Liver (tissue), 7 donors: ENCODE measurements at regions not wholly inside any gene's neighbourhood (a gene's known extent, or its start where the extent isn't known, plus 50 kb on each side); places are given as distances from the start of the nearest gene placed in this dataset.

Experiments
- DNase-seq: peaks from one replicate; pipeline ENCODE4 v3.0.0-alpha.2; 2017; ENCODE audit warnings: low spot score
- H3K27ac ChIP-seq, 2 donors: one replicate each; pipeline ENCODE4 v1.7.0; 2013; ENCODE audit warnings: inconsistent platforms in 2 of 2, low read length in 2 of 2, control low read depth in 1 of 2, low read depth in 1 of 2, mild to moderate bottlenecking in 1 of 2
- H3K27me3 ChIP-seq, 4 donors: one replicate each; pipeline versions ENCODE4 v1.6.1 to v1.7.0; 2013; ENCODE audit warnings: low read length in 3 of 4, inconsistent platforms in 1 of 4, mild to moderate bottlenecking in 1 of 4, moderate library complexity in 1 of 4; ENCODE audit not compliant: control insufficient read depth in 4 of 4, insufficient read depth in 4 of 4
- H3K36me3 ChIP-seq, 4 donors: one replicate each; pipeline versions ENCODE4 v1.6.1 to v1.7.0; 2013; ENCODE audit warnings: low read length in 3 of 4, mild to moderate bottlenecking in 3 of 4, low read depth in 1 of 4, moderate library complexity in 1 of 4; ENCODE audit not compliant: control insufficient read depth in 4 of 4, insufficient read depth in 3 of 4
- H3K4me1 ChIP-seq, 4 donors: one replicate each; pipeline versions ENCODE4 v1.6.1 to v1.7.0; 2013; ENCODE audit warnings: low read length in 3 of 4, mild to moderate bottlenecking in 3 of 4, moderate library complexity in 1 of 4; ENCODE audit not compliant: control insufficient read depth in 4 of 4, insufficient read depth in 4 of 4
- H3K4me3 ChIP-seq, 3 donors: one replicate each; pipeline versions ENCODE4 v1.6.1 to v1.7.0; 2013; ENCODE audit warnings: low read length in 3 of 3, control low read depth in 1 of 3, low read depth in 1 of 3, mild to moderate bottlenecking in 1 of 3
- H3K9ac ChIP-seq, 2 donors: one replicate each; pipeline ENCODE4 v1.7.0; 2013; ENCODE audit warnings: low read length in 2 of 2, mild to moderate bottlenecking in 2 of 2, moderate library complexity in 2 of 2, control low read depth in 1 of 2, low read depth in 1 of 2
- H3K9me3 ChIP-seq, 4 donors: one replicate each; pipeline versions ENCODE4 v1.6.1 to v1.7.0; 2013; ENCODE audit warnings: low read length in 3 of 4; ENCODE audit not compliant: control insufficient read depth in 4 of 4
- ATF3 ChIP-seq: IDR thresholded peaks from 2 replicates; pipeline ENCODE4 v1.6.1; 2016; ENCODE audit warnings: antibody characterized with exemption
- EGR1 ChIP-seq, 2 donors: IDR thresholded peaks; 2 replicates each; pipeline ENCODE4 v1.6.1; 2016 to 2018; ENCODE audit warnings: antibody characterized with exemption in 2 of 2, low read depth in 2 of 2
- FOXA1 ChIP-seq: IDR thresholded peaks from 2 replicates; pipeline ENCODE4 v1.6.1; 2016; ENCODE audit warnings: antibody characterized with exemption
- FOXA2 ChIP-seq: IDR thresholded peaks from 2 replicates; pipeline ENCODE4 v1.6.1; 2016; ENCODE audit warnings: antibody characterized with exemption
- GABPA ChIP-seq, 2 donors: IDR thresholded peaks in 1 of 2; conservative IDR thresholded peaks in 1 of 2; 2 replicates each; pipeline ENCODE4 v1.6.1; 2016; ENCODE audit warnings: antibody characterized with exemption in 2 of 2, mild to moderate bottlenecking in 1 of 2, moderate library complexity in 1 of 2
- HNF4A ChIP-seq, 2 donors: conservative IDR thresholded peaks; 2 replicates each; pipeline ENCODE4 v1.6.1; 2016; ENCODE audit warnings: antibody characterized with exemption in 2 of 2, mild to moderate bottlenecking in 2 of 2
- HNF4G ChIP-seq: IDR thresholded peaks from 2 replicates; pipeline ENCODE4 v1.6.1; 2016; ENCODE audit warnings: antibody characterized with exemption
- JUND ChIP-seq, 2 donors: IDR thresholded peaks; 2 replicates each; pipeline ENCODE4 v1.6.1; 2016; ENCODE audit warnings: antibody characterized with exemption in 2 of 2
- MAX ChIP-seq: IDR thresholded peaks from 2 replicates; pipeline ENCODE4 v1.6.1; 2016; ENCODE audit warnings: antibody characterized with exemption
- NR2F2 ChIP-seq: IDR thresholded peaks from 2 replicates; pipeline ENCODE4 v1.6.1; 2016; ENCODE audit warnings: antibody characterized with exemption
- RAD21 ChIP-seq, 2 donors: IDR thresholded peaks; 2 replicates each; pipeline ENCODE4 v1.6.1; 2016; ENCODE audit warnings: antibody characterized with exemption in 2 of 2, mild to moderate bottlenecking in 2 of 2
- REST ChIP-seq: IDR thresholded peaks from 2 replicates; pipeline ENCODE4 v1.6.1; 2016; ENCODE audit warnings: antibody characterized with exemption, mild to moderate bottlenecking
- RXRA ChIP-seq, 2 donors: IDR thresholded peaks; 2 replicates each; pipeline ENCODE4 v1.6.1; 2017 to 2018; ENCODE audit warnings: antibody characterized with exemption in 2 of 2, mild to moderate bottlenecking in 1 of 2
- SP1 ChIP-seq: IDR thresholded peaks from 2 replicates; pipeline ENCODE4 v1.6.1; 2018; ENCODE audit warnings: antibody characterized with exemption, mild to moderate bottlenecking
- TAF1 ChIP-seq: conservative IDR thresholded peaks from 2 replicates; pipeline ENCODE4 v1.6.1; 2016; ENCODE audit warnings: antibody characterized with exemption, mild to moderate bottlenecking
- YY1 ChIP-seq: IDR thresholded peaks from 2 replicates; pipeline ENCODE4 v1.6.1; 2016; ENCODE audit warnings: antibody characterized with exemption, mild to moderate bottlenecking
- ZBTB33 ChIP-seq: IDR thresholded peaks from 2 replicates; pipeline ENCODE4 v1.6.1; 2016; ENCODE audit warnings: antibody characterized with exemption
- WGBS: extraction: QIAGEN DNeasy Blood & Tissue Kit; methylation state at CpG from one replicate; pipeline ENCODE4 v1.1.7; 2013; 5-methylcytosine and 5-hydroxymethylcytosine counted together
- donor health status: healthy.
- donor health status: healthy.
- donor health status: healthy.
- donor health status: healthy.

GRCh38 chr2:220410296-220410695, 782.9 kb downstream of the SLC4A3 start:
- Histone ChIP-seq H3K9ac (no peak overlapping the region), H3K36me3 (no peaks in the 10 kb centered on the region), H3K4me3 (no peak overlapping the region), H3K27ac (no peak overlapping the region), H3K9me3 (peaks cover 0 to 11% (median 4%) of the 10 kb centered on the region in 4 donors), H3K4me1 (no peaks in the 10 kb centered on the region), H3K27me3 (no peaks in the 10 kb centered on the region)
- TF ChIP-seq FOXA1 (no peak), TAF1 (no peak), RXRA (IDR thresholded peaks at IDR 0.05) (no peak), ZBTB33 (no peak), HNF4G (no peak)
- no peak for DNase-seq
- 76% methylated on average over 1 of the region's 1 CpG for WGBS

- DNase-seq, result no peak
- no peak overlapping the region for H3K27ac ChIP-seq
- no peak overlapping the region for H3K9ac ChIP-seq
- 39% methylated on average over 7 of the region's 7 CpGs for WGBS
- H3K36me3 ChIP-seq, result no peaks in the 10 kb centered on the region
- peaks cover 0 to 3% (median 0%) of the 10 kb centered on the region in 4 donors for H3K27me3 ChIP-seq
- no peak overlapping the region for H3K4me3 ChIP-seq
- no peak for TF ChIP-seq YY1
- TF ChIP-seq NR2F2, result no peak
- TF ChIP-seq ATF3, result no peak
- TF ChIP-seq MAX, result no peak
- no peak for TF ChIP-seq GABPA (IDR thresholded peaks at IDR 0.05 in 1 of 2, conservative IDR thresholded peaks at IDR 0.05 in 1 of 2)
- no peaks in the 10 kb centered on the region for H3K4me1 ChIP-seq
- H3K9me3 ChIP-seq, result no peaks in the 10 kb centered on the region
These were observed 790.1 kb downstream of the SLC4A3 start for GRCh38 chr2:220417503-220417902.

GRCh38 chr2:220419647-220420046, 792.2 kb downstream of the SLC4A3 start:
- Histone ChIP-seq H3K4me1 (no peaks in the 10 kb centered on the region), H3K36me3 (no peaks in the 10 kb centered on the region), H3K9me3 (no peaks in the 10 kb centered on the region), H3K27me3 (peaks cover 0 to 3% (median 0%) of the 10 kb centered on the region in 4 donors), H3K4me3 (no peak overlapping the region), H3K27ac (no peak overlapping the region), H3K9ac (no peak overlapping the region)
- TF ChIP-seq RAD21 (IDR thresholded peaks at IDR 0.05) (no peak), JUND (IDR thresholded peaks at IDR 0.05) (no peak), GABPA (IDR thresholded peaks at IDR 0.05 in 1 of 2, conservative IDR thresholded peaks at IDR 0.05 in 1 of 2) (no peak), TAF1 (no peak), REST (no peak), HNF4A (conservative IDR thresholded peaks at IDR 0.05) (no peak), NR2F2 (no peak), EGR1 (IDR thresholded peaks at IDR 0.05; ENCODE audit: low read depth in 2 of 2) (no peak), ATF3 (no peak), SP1 (no peak), RXRA (IDR thresholded peaks at IDR 0.05) (no peak), FOXA2 (no peak), HNF4G (no peak), ZBTB33 (no peak), FOXA1 (no peak), MAX (no peak), YY1 (no peak)
- WGBS, result 56% methylated on average over 4 of the region's 4 CpGs
- DNase-seq, result no peak
